ENCODE measurements at regions not wholly inside any gene's neighbourhood (a gene's known extent, or its start where the extent isn't known, plus 50 kb on each side); places are given as distances from the start of the nearest gene placed in this dataset.

DNA sequence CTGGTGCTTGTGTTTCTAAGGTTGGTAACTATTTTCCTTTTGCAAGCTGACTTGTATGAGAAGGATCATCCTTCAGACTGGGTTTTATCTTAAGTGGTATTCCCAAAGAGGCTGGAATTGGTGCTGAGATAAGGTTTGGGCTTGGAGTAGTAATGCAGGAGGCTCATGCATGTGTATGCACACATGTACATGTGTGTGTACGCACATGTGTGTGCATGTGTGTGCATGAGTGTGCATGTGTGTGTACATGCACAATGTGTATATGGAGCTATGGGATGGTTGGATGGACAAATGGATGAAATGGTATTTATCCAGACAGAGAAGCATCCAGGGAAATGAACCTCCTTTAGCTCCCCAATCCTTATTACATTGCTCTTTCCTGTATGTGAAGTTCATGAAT is 142.6 kb downstream of the CARTPT start:
- ChIA-PET CTCF (interaction anchor here (1.4 kb wide), 1 partner anchor 17 kb away, joined by 3 read pairs; no protein-coding TSS in a partner anchor), POLR2A (ENCODE audit: unreplicated experiment) (no interaction called here)
- Histone ChIP-seq H4K5ac (ENCODE audit: low read depth, low read length) (no peak overlapping the region), H3K9me3 (ENCODE audit: control insufficient read depth, insufficient read depth, low read length) (peaks cover 3% of the 10 kb centered on the region), H3K56ac (ENCODE audit: extremely low read depth, insufficient read depth, low read length) (no peak overlapping the region), H4K20me1 (ENCODE audit: insufficient read depth, low read length) (no peaks in the 10 kb centered on the region), H3K23ac (ENCODE audit: low read depth, low read length) (no peak overlapping the region), H2BK20ac (ENCODE audit: low read depth, low read length) (no peak overlapping the region), H3K36me3 (ENCODE audit: control insufficient read depth, insufficient read depth, low read length) (no peaks in the 10 kb centered on the region), H3K27ac (ENCODE audit: insufficient read depth, low read length) (no peak overlapping the region), H4K91ac (ENCODE audit: insufficient read depth, low read depth, low read length) (no peak overlapping the region), H2AK5ac (ENCODE audit: low read depth, low read length) (no peak overlapping the region), H2AK9ac (replicated peaks; ENCODE audit: low read depth, low read length, poor library complexity) (no peak overlapping the region), H3K4ac (ENCODE audit: low read depth, low read length) (no peak overlapping the region), H2BK15ac (ENCODE audit: low read depth, low read length) (no peak overlapping the region), H3K14ac (replicated peaks; ENCODE audit: low read depth, low read length) (no peak overlapping the region), H3K79me1 (ENCODE audit: low read depth in 1 of 2, low read length in 2 of 2) (no peaks in the 10 kb centered on the region), H3K4me3 (ENCODE audit: insufficient read depth, low read depth, low read length) (no peak overlapping the region), H3K18ac (ENCODE audit: low read depth, low read length) (no peak overlapping the region), H3K9me1 (ENCODE audit: insufficient read depth, low read length) (0 out of 2 replicates have a peak, but pooled peaks cover 4% of the 10 kb centered on the region), H3K27me3 (ENCODE audit: control insufficient read depth, insufficient read depth, low read length) (peaks cover 25% of the 10 kb centered on the region), H2BK5ac (ENCODE audit: low read depth, low read length, poor library complexity, severe bottlenecking) (no peak overlapping the region), H4K8ac (ENCODE audit: low read depth in 2 of 2, low read length in 2 of 2) (no peak overlapping the region), H3K9ac (ENCODE audit: low read depth, low read length) (no peak overlapping the region), H3K4me1 (ENCODE audit: control insufficient read depth, insufficient read depth, low read length) (peaks cover 4% of the 10 kb centered on the region; the same call in 1 of the 2 replicates), H3K4me2 (ENCODE audit: low read depth, low read length) (no peak overlapping the region), H2BK120ac (ENCODE audit: low read depth, low read length) (no peak overlapping the region), H2AFZ (replicated peaks; ENCODE audit: low read length, poor library complexity) (no peak overlapping the region)
- dilution Hi-C loops (cut with HindIII; ENCODE audit: low sequenced_read_pairs, unreplicated experiment), result no loop called here
- no peak for DNase-seq
- TF ChIP-seq ELK1 (IDR thresholded peaks at IDR 0.05; ENCODE audit: borderline replicate concordance, low read depth, low read length) (no peak), MXI1 (IDR thresholded peaks at IDR 0.05; ENCODE audit: borderline replicate concordance, low read depth, low read length) (no peak), RFX5 (IDR thresholded peaks at IDR 0.05; ENCODE audit: low read depth, low read length) (no peak), MAFK (IDR thresholded peaks at IDR 0.05; ENCODE audit: low read depth, low read length) (no peak), USF2 (IDR thresholded peaks at IDR 0.05; ENCODE audit: low read depth, low read length) (no peak), RAD21 (IDR thresholded peaks at IDR 0.05; ENCODE audit: low read length) (no peak), CEBPB (IDR thresholded peaks at IDR 0.05; ENCODE audit: low read depth, low read length) (no peak), POLR2A (IDR thresholded peaks at IDR 0.05; ENCODE audit: low read depth, low read length) (no peak)
- intact Hi-C loops (cut with micrococcal nuclease), result no loop called here
- whole genome bisulfite sequencing, 2 experiments (ENCODE audit: extremely low coverage in 2 of 2, insufficient read length in 1 of 2), result no CpG with 5 or more reads among the region's 1 CpG
- ATAC-seq (ENCODE audit: low read depth), result no peak
- in situ Hi-C loops (cut with MboI; ENCODE audit: low sequenced_read_pairs), result no loop called here
- no TSS peak for BruUV-seq (replicated peaks)

Data from IMR-90 (cell line).